KMS-11 (cell line): ENCODE measurements at regions not wholly inside any gene's neighbourhood (a gene's known extent, or its start where the extent isn't known, plus 50 kb on each side); places are given as distances from the start of the nearest gene placed in this dataset.

Source experiments
- H2AFZ ChIP-seq: fragments of 200-600 bp; sonication (generic); 2 replicates; pipeline ENCODE4 v1.6.1; 2016; ENCODE audit warnings: antibody characterized with exemption, mixed run types, low read depth
- H3K27ac ChIP-seq: fragments of 200-600 bp; sonication (generic); 2 replicates; pipeline ENCODE4 v1.6.1; 2016; ENCODE audit warnings: mild to moderate bottlenecking, mixed run types
- H3K27me3 ChIP-seq: fragments of 200-600 bp; sonication (generic); 2 replicates; pipeline ENCODE4 v1.6.1; 2017; ENCODE audit warnings: mild to moderate bottlenecking, low read depth, mixed run types, moderate library complexity; ENCODE audit not compliant: insufficient read depth
- H3K36me3 ChIP-seq: fragments of 200-600 bp; sonication (generic); 2 replicates; pipeline ENCODE4 v1.6.1; 2017; ENCODE audit warnings: mild to moderate bottlenecking, mixed run types; ENCODE audit not compliant: insufficient read depth
- H3K4me1 ChIP-seq: fragments of 200-600 bp; sonication (generic); 2 replicates; pipeline ENCODE4 v1.6.1; 2016; ENCODE audit warnings: mild to moderate bottlenecking, low read depth, mixed run types; ENCODE audit not compliant: poor library complexity, severe bottlenecking
- H3K4me2 ChIP-seq: fragments of 200-600 bp; sonication (generic); 2 replicates; pipeline ENCODE4 v1.7.0; 2016; ENCODE audit warnings: mild to moderate bottlenecking, mixed run types
- H3K4me3 ChIP-seq: fragments of 200-600 bp; sonication (generic); IDR thresholded peaks from 2 replicates; pipeline ENCODE4 v1.6.1; 2017; ENCODE audit warnings: low read depth, low read length, mixed read lengths; ENCODE audit not compliant: insufficient read depth
- H3K79me2 ChIP-seq: fragments of 200-600 bp; sonication (generic); 2 replicates; pipeline ENCODE4 v1.6.1; 2016; ENCODE audit warnings: low read depth, mixed run types; ENCODE audit not compliant: insufficient read depth
- H3K9ac ChIP-seq: fragments of 200-600 bp; sonication (generic); 2 replicates; pipeline ENCODE4 v1.6.1; 2016; ENCODE audit warnings: mild to moderate bottlenecking, mixed run types
- H4K20me1 ChIP-seq: fragments of 200-600 bp; sonication (generic); 2 replicates; pipeline ENCODE4 v1.6.1; 2016; ENCODE audit warnings: mild to moderate bottlenecking, mixed run types; ENCODE audit not compliant: insufficient read depth
- TF ChIP-seq, protein P1 (sequence below): fragments of 200-600 bp; sonication (generic); conservative IDR thresholded peaks from 2 replicates; pipeline ENCODE4 v1.6.1; 2017; ENCODE audit warnings: low read depth, mild to moderate bottlenecking, antibody characterized with exemption, low read length, moderate library complexity, mixed read lengths

DNA sequence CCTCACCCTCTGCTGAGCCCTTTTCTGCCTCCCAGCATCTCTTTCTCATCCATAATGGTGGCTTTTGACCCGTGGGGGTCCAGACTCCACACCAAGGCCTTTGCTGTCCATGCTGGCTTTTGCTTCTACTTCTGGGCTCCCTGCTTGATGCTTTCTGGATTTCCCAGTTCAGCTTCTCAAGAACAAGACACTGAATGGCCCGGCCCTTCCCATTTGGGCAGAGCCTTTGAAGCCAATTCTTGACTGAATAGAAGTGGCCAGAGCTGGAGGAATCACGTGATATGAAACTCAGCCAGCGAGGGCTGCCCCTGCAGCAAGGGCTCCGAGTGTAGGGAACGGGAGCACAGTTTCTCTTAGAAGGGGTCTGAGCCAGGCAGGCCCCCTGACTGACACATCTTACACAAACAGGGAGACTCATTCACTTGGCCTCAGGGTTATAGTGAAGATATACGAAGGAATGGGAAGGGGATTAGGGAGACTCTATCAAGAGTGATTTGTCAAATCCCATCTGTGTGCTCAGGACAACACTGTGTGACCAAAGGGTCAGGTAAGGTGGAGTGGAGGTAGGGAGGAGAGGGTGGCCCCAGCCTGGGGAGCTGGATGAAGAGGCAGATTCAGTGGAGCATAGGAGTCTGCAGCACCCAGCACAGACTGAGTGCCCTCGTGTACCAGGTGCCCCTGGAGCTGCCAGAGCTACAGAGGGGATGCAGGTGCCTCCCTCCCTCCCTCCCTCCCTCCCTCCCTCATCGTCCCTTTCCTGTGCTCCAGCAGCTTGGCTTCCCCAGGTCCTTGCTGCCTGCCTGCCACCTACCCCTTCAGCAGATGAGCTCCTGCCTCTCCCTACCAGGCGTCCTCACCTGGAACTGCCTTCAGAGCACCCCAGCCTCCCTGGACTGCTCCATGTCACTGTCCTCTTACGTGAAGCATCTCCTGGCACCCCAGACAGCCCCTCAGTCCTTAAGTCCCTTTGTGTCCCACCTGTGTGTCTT is 106.0 kb downstream of the TRIM29 start:
- Histone ChIP-seq H3K27ac (no peak overlapping the region), H3K4me3 (no peak overlapping the region), H3K79me2 (no peaks in the 10 kb centered on the region), H4K20me1 (no peaks in the 10 kb centered on the region), H2AFZ (no peak overlapping the region), H3K27me3 (no peaks in the 10 kb centered on the region), H3K9ac (no peak overlapping the region), H3K36me3 (no peaks in the 10 kb centered on the region), H3K4me2 (no peak overlapping the region), H3K4me1 (no peaks in the 10 kb centered on the region)
- TF ChIP-seq, protein P1, sequence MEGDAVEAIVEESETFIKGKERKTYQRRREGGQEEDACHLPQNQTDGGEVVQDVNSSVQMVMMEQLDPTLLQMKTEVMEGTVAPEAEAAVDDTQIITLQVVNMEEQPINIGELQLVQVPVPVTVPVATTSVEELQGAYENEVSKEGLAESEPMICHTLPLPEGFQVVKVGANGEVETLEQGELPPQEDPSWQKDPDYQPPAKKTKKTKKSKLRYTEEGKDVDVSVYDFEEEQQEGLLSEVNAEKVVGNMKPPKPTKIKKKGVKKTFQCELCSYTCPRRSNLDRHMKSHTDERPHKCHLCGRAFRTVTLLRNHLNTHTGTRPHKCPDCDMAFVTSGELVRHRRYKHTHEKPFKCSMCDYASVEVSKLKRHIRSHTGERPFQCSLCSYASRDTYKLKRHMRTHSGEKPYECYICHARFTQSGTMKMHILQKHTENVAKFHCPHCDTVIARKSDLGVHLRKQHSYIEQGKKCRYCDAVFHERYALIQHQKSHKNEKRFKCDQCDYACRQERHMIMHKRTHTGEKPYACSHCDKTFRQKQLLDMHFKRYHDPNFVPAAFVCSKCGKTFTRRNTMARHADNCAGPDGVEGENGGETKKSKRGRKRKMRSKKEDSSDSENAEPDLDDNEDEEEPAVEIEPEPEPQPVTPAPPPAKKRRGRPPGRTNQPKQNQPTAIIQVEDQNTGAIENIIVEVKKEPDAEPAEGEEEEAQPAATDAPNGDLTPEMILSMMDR = no peak

DNA sequence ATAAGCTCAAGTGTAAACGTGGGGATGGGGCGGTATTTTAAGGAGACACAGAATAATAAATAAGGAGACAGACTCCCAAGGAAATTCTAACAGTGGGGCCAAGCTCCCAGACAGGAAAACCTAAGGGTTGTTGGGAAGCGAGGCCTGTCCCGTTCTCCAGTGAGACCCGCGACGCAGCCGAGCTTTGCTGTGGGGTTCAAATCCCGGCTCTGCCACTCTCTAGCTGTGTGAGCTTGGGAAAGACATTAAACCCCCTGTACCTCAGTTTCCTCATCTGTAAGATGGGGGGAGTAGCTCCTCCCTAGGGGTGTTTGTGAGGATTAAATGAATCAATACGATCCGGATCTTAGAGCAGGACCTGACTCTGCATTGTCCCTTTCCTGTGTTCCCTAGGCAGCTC is 106.8 kb downstream of the TRIM29 start:
- Histone ChIP-seq H3K27ac (no peak overlapping the region), H2AFZ (no peak overlapping the region), H4K20me1 (no peaks in the 10 kb centered on the region), H3K4me1 (no peaks in the 10 kb centered on the region), H3K4me2 (no peak overlapping the region), H3K79me2 (no peaks in the 10 kb centered on the region), H3K4me3 (no peak overlapping the region), H3K27me3 (no peaks in the 10 kb centered on the region), H3K9ac (no peak overlapping the region), H3K36me3 (no peaks in the 10 kb centered on the region)
- TF ChIP-seq, protein P1 = no peak

DNA sequence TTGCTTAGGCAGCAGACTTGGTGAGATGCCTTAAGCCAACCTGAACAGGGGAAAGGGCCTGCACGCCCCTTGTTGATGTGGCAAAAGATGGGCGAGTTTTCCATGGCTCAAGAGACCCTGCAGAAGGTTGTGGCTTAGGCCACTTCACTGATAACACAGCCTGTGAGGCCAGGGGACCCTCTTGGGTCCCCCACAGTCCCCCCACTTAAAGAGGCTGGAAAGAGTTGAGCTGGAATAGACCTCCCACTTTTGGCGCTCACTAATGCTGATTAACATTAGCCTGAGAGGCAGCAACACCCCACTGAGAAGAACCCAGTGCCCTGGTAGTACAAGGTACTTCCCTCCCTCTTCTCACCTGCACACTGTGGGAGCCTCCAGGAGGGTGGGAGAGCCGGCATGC is 107.5 kb downstream of the TRIM29 start:
- Histone ChIP-seq H3K79me2 (no peaks in the 10 kb centered on the region), H4K20me1 (no peaks in the 10 kb centered on the region), H3K27me3 (no peaks in the 10 kb centered on the region), H3K36me3 (no peaks in the 10 kb centered on the region), H3K4me1 (no peaks in the 10 kb centered on the region), H3K4me2 (no peak overlapping the region), H3K9ac (no peak overlapping the region), H3K27ac (no peak overlapping the region), H2AFZ (no peak overlapping the region), H3K4me3 (no peak overlapping the region)
- TF ChIP-seq, protein P1 = no peak

DNA sequence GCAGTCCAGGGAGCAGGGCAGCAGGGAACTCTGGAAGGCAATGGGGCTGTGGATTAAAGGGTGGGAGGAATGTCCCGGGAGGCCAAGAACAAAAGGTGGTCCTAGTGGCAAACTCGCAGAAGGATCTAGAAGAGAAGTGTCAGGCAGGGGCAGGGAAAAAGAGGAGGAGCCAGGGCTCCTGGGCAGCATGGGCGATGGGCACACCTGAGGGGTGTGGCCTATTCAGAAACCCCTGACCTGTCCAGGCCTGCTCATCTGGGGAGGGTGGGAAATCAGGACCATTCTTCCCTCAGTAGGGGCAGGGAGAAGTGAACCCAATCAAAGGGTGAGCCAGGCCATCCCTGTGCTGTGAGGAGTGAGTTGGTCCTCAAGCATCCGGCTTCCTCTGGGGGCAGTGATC is 108.6 kb downstream of the TRIM29 start:
- no peak overlapping the region for H2AFZ ChIP-seq
- H3K27me3 ChIP-seq = no peaks in the 10 kb centered on the region
- no peak overlapping the region for H3K9ac ChIP-seq
- H3K79me2 ChIP-seq = no peaks in the 10 kb centered on the region
- no peaks in the 10 kb centered on the region for H3K36me3 ChIP-seq
- no peak overlapping the region for H3K27ac ChIP-seq
- H3K4me2 ChIP-seq = no peak overlapping the region
- no peak overlapping the region for H3K4me3 ChIP-seq
- H4K20me1 ChIP-seq = no peaks in the 10 kb centered on the region
- no peaks in the 10 kb centered on the region for H3K4me1 ChIP-seq
- TF ChIP-seq, protein P1 = no peak
